Transverse colon (tissue), 4 donors: ENCODE measurements at regions not wholly inside any gene's neighbourhood (a gene's known extent, or its start where the extent isn't known, plus 50 kb on each side); places are given as distances from the start of the nearest gene placed in this dataset.

Source experiments
- DNase-seq: peaks from one replicate; pipeline ENCODE4 v3.0.0-alpha.2; 2019
- H3K27ac ChIP-seq, 4 donors: fragments of 200-600 bp; sonication (generic); 2 replicates each; pipeline ENCODE4 v1.5.1; 2016 to 2018; ENCODE audit warnings: inconsistent platforms in 4 of 4
- H3K27me3 ChIP-seq: fragments of 200-600 bp; sonication (generic); 2 replicates; pipeline ENCODE4 v1.5.1; 2017; ENCODE audit warnings: inconsistent platforms
- H3K36me3 ChIP-seq, 4 donors: fragments of 200-600 bp; sonication (generic); 2 replicates each; pipeline ENCODE4 v1.5.1; 2017 to 2019; ENCODE audit warnings: inconsistent platforms in 4 of 4
- H3K4me1 ChIP-seq, 4 donors: fragments of 200-600 bp; sonication (generic); 2 replicates each; pipeline ENCODE4 v1.5.1; 2017 to 2020; ENCODE audit warnings: inconsistent platforms in 4 of 4
- H3K4me3 ChIP-seq, 4 donors: fragments of 200-600 bp; sonication (generic); 1 replicate in 1 of 4; 2 replicates in 3 of 4; pipeline versions ENCODE4 v1.5.1 to v1.6.1; 2017 to 2019; ENCODE audit warnings: inconsistent platforms in 4 of 4
- H3K9me3 ChIP-seq, 2 donors: fragments of 200-600 bp; sonication (generic); 2 replicates each; pipeline ENCODE4 v1.5.1; 2017 to 2019; ENCODE audit warnings: inconsistent platforms in 2 of 2
- EP300 ChIP-seq: sonication (generic); formaldehyde crosslinking; IDR thresholded peaks from one replicate; pipeline ENCODE4 v1.6.1; 2017; ENCODE audit warnings: antibody characterized with exemption, low read depth
- POLR2A ChIP-seq: fragments of 450-650 bp; IDR thresholded peaks from one replicate; pipeline ENCODE4 v1.6.1; 2016; ENCODE audit warnings: antibody characterized with exemption, mild to moderate bottlenecking, moderate library complexity
- POLR2AphosphoS5 ChIP-seq, 3 donors: sonication (generic); formaldehyde crosslinking; IDR thresholded peaks; one replicate each; pipeline ENCODE4 v1.6.1; 2016; ENCODE audit warnings: antibody characterized with exemption in 3 of 3
- WGBS, 2 donors: methylation state at CpG; one replicate each; pipeline ENCODE4 v1.1.5; 2018; ENCODE audit warnings: low coverage in 1 of 2; 5-methylcytosine and 5-hydroxymethylcytosine counted together
- in situ Hi-C, 4 donors: fragments of 200-750 bp; cut with MboI; loops; one replicate each; pipeline versions ENCODE4 v1.15.0 to v1.15.1; 2017; ENCODE audit warnings: low sequenced_read_pairs in 3 of 4, low pct_ligation_motif_present in 1 of 4, low pct_unique_long_range_greater_than_20kb in 1 of 4
- intact Hi-C: fragments of 100-400 bp; cut with DNase I; formaldehyde crosslinking; loops from one replicate; pipeline ENCODE4 v1.15.1; 2023; ENCODE audit warnings: low total_unique reads
- TF ChIP-seq, protein P1 (sequence below), 5 experiments: fragments of 200-600 bp in 3 of 5; fragments of 450-650 bp in 2 of 5; sonication (generic) in 3 of 5; IDR thresholded peaks; 1 replicate in 2 of 5; 2 replicates in 3 of 5; pipeline ENCODE4 v1.5.1; 2016 to 2017; ENCODE audit warnings: antibody characterized with exemption in 5 of 5, inconsistent platforms in 3 of 5, mild to moderate bottlenecking in 2 of 5, moderate library complexity in 1 of 5

DNA sequence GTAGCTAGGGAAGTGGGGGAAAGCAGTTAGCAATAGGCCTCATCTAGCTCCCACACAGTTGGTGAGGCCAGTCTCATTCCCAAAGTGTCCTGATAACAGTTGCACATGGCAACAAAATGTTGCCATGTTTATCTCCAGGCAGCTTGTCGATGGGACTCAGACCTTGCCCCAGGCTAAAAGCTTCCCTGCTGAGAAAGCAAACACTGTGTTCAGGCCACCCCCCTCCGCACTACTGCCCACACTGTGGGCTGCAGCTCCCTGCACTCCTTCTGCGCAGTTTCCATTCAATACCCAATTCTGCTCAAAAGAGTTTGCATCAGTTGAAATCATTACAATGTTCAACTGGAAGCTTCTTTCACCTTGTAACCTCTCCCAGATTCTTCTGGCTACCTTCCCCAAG lies 287.8 kb upstream of the GK2 start:
- WGBS, 2 donors: 84 to 100% methylated on average over 2 to 3 of the region's 3 CpGs
- H3K27ac ChIP-seq: no peak overlapping the region
- no peak for TF ChIP-seq EP300
- TF ChIP-seq POLR2AphosphoS5 (IDR thresholded peaks at IDR 0.05): no peak
- TF ChIP-seq POLR2A: no peak
- TF ChIP-seq, protein P1, sequence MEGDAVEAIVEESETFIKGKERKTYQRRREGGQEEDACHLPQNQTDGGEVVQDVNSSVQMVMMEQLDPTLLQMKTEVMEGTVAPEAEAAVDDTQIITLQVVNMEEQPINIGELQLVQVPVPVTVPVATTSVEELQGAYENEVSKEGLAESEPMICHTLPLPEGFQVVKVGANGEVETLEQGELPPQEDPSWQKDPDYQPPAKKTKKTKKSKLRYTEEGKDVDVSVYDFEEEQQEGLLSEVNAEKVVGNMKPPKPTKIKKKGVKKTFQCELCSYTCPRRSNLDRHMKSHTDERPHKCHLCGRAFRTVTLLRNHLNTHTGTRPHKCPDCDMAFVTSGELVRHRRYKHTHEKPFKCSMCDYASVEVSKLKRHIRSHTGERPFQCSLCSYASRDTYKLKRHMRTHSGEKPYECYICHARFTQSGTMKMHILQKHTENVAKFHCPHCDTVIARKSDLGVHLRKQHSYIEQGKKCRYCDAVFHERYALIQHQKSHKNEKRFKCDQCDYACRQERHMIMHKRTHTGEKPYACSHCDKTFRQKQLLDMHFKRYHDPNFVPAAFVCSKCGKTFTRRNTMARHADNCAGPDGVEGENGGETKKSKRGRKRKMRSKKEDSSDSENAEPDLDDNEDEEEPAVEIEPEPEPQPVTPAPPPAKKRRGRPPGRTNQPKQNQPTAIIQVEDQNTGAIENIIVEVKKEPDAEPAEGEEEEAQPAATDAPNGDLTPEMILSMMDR (IDR thresholded peaks at IDR 0.05): no peak
- no peak for DNase-seq
- intact Hi-C loops (no loop called here), in situ Hi-C loops (no loop called here)
- H3K9me3 ChIP-seq: peaks cover 3 to 15% of the 10 kb centered on the region in 2 donors
- no peaks in the 10 kb centered on the region for H3K27me3 ChIP-seq
- H3K4me3 ChIP-seq: no peak overlapping the region
- no peaks in the 10 kb centered on the region for H3K4me1 ChIP-seq
- no peaks in the 10 kb centered on the region for H3K36me3 ChIP-seq

DNA sequence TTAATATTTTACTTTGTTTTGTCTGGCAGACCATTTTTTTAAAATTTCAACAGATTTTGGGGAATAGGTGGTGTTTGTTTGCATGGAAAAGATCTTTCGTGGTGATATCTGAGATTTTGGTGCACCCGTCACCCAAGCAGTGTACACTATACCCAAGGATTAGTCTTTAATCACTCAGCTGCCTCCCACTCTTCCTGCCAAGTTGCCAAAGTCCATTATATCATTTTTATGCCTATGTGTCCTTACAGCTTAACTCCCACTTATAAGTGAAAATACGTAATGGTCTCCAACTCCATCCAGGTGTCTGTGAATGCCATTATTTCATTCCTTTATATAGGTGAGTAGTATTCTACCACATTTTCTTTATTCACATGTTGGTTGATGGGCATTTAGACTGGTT lies 281.7 kb upstream of the GK2 start:
- H3K9me3 ChIP-seq: peaks cover 3 to 12% of the 10 kb centered on the region in 2 donors
- no peak overlapping the region for H3K27ac ChIP-seq
- no peaks in the 10 kb centered on the region for H3K36me3 ChIP-seq
- no peak overlapping the region for H3K4me3 ChIP-seq
- H3K4me1 ChIP-seq: no peaks in the 10 kb centered on the region
- intact Hi-C loops: no loop called here
- TF ChIP-seq EP300: no peak
- TF ChIP-seq POLR2A: no peak
- TF ChIP-seq POLR2AphosphoS5 (IDR thresholded peaks at IDR 0.05): no peak
- TF ChIP-seq, protein P1 (IDR thresholded peaks at IDR 0.05): no peak
- 47 to 70% methylated on average over 3 of the region's 3 CpGs for WGBS, 2 donors
- in situ Hi-C loops: loop anchor here in 1 of 4 donors (10.0 kb wide), 1 partner anchor 55 kb away; no protein-coding TSS in a partner anchor
- no peaks in the 10 kb centered on the region for H3K27me3 ChIP-seq
- DNase-seq: no peak

DNA sequence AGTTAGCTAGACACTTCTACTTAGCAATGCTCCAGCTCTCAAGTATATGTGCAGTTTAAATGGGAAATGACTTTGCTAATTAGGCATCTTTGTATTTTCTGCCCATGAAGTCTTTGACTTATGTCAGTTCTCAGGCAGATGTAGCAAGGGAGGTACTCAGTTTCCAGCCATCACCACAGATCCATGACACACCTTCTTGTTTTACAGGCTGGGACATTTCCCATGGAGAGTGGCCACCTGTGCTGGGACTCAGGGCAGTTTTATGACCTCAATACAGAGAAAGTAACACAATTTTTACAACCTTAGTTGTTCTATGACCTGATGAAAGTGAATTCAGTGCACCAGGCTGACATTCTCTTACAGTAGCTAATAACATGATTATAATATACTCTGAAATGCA lies 280.7 kb upstream of the GK2 start:
- intact Hi-C loops: no loop called here
- H3K9me3 ChIP-seq: peaks cover 0 to 4% of the 10 kb centered on the region in 2 donors
- H3K36me3 ChIP-seq: no peaks in the 10 kb centered on the region
- in situ Hi-C loops: loop anchor here in 1 of 4 donors (10.0 kb wide), 1 partner anchor 56 kb away; no protein-coding TSS in a partner anchor
- H3K27ac ChIP-seq: no peak overlapping the region
- peak; percentile 12 for DNase-seq
- H3K4me3 ChIP-seq: no peak overlapping the region
- no peaks in the 10 kb centered on the region for H3K4me1 ChIP-seq
- no peaks in the 10 kb centered on the region for H3K27me3 ChIP-seq
- TF ChIP-seq, protein P1 (IDR thresholded peaks at IDR 0.05): no peak
- TF ChIP-seq EP300: no peak

DNA sequence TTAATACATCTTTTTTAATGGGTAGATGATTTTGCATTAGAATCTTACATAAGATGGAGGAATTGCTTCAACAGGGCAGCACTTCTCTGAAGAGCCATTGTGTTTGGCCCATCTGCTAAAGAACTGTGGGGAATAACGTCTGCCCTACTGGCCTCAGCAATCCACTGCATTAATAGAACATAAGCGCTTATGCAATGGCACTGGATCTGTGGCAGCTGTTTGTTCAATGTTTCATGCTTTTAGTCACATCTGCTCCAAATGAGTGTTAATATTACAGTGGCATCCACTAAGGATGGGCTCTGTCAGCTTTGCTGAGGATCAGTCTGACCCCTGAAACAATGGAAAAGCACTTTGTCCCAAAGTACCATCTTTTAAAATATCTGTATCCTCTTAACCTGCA lies 279.0 kb upstream of the GK2 start:
- no peaks in the 10 kb centered on the region for H3K36me3 ChIP-seq
- H3K27me3 ChIP-seq: no peaks in the 10 kb centered on the region
- H3K9me3 ChIP-seq: no peaks in the 10 kb centered on the region
- in situ Hi-C loops (loop anchor here in 1 of 4 donors (10.0 kb wide), 1 partner anchor 58 kb away; no protein-coding TSS in a partner anchor), intact Hi-C loops (no loop called here)
- WGBS, 2 donors: 88 to 100% methylated on average over 2 of the region's 2 CpGs
- H3K4me1 ChIP-seq: no peaks in the 10 kb centered on the region
- DNase-seq: no peak
- H3K4me3 ChIP-seq: no peak overlapping the region
- TF ChIP-seq POLR2A (no peak), EP300 (no peak), POLR2AphosphoS5 (IDR thresholded peaks at IDR 0.05) (no peak)
- TF ChIP-seq, protein P1 (IDR thresholded peaks at IDR 0.05): no peak
- no peak overlapping the region for H3K27ac ChIP-seq
